Left forelimb (tissue), 1 donor: ENCODE measurements at regions not wholly inside any gene's neighbourhood (a gene's known extent, or its start where the extent isn't known, plus 50 kb on each side); places are given as distances from the start of the nearest gene placed in this dataset.
"Not testable (repeated sequence)": the region's sequence is repeated elsewhere in the genome, so short reads cannot be mapped to it uniquely, and the experiment has no call there.

Source experiments
- DNase-seq: peaks from one replicate; pipeline ENCODE4 v3.0.0-alpha.2; 2018; ENCODE audit warnings: low spot score

- no peak for DNase-seq
These were observed 579.8 kb upstream of the ST8SIA4 start for GRCh38 chr5:101482931-101483330.

GRCh38 chr5:101473483-101473882 is 570.4 kb upstream of the ST8SIA4 start:
- DNase-seq, result no peak

- DNase-seq, result no peak
These were observed 558.4 kb upstream of the ST8SIA4 start for GRCh38 chr5:101461455-101461854.

- DNase-seq, result no peak
These were observed 555.5 kb upstream of the ST8SIA4 start for GRCh38 chr5:101458587-101458986.

- no peak for DNase-seq
These were observed 552.8 kb upstream of the ST8SIA4 start for GRCh38 chr5:101455851-101456250.

- DNase-seq, result no peak
These were observed 552.0 kb upstream of the ST8SIA4 start for GRCh38 chr5:101455048-101455447.

GRCh38 chr5:101442281-101442680 is 539.2 kb upstream of the ST8SIA4 start:
- not testable (repeated sequence) for DNase-seq

GRCh38 chr5:101440173-101440572 is 537.1 kb upstream of the ST8SIA4 start:
- DNase-seq, result no peak

GRCh38 chr5:101437351-101437750 is 534.3 kb upstream of the ST8SIA4 start:
- DNase-seq, result no peak

GRCh38 chr5:101435768-101436167 is 532.7 kb upstream of the ST8SIA4 start:
- DNase-seq, result no peak

GRCh38 chr5:101431201-101431600 is 528.1 kb upstream of the ST8SIA4 start:
- DNase-seq, result no peak

- no peak for DNase-seq
These were observed 527.5 kb upstream of the ST8SIA4 start for GRCh38 chr5:101430551-101430950.

GRCh38 chr5:101429241-101429640 is 526.2 kb upstream of the ST8SIA4 start:
- DNase-seq, result no peak

GRCh38 chr5:101425339-101425859 is 522.3 kb upstream of the ST8SIA4 start:
- DNase-seq, result no peak

- no peak for DNase-seq
These were observed 521.6 kb upstream of the ST8SIA4 start for GRCh38 chr5:101424530-101425175.

GRCh38 chr5:101418713-101419118 is 515.6 kb upstream of the ST8SIA4 start:
- DNase-seq, result no peak

GRCh38 chr5:101404531-101404930 is 501.4 kb upstream of the ST8SIA4 start:
- no peak for DNase-seq

GRCh38 chr5:101393795-101394450 is 490.8 kb upstream of the ST8SIA4 start:
- no peak for DNase-seq

- no peak for DNase-seq
These were observed 487.2 kb upstream of the ST8SIA4 start for GRCh38 chr5:101390151-101390908.

GRCh38 chr5:101385276-101385675 is 482.2 kb upstream of the ST8SIA4 start:
- no peak for DNase-seq

- no peak for DNase-seq
These were observed 467.1 kb upstream of the ST8SIA4 start for GRCh38 chr5:101370181-101370580.

- no peak for DNase-seq
These were observed 461.4 kb upstream of the ST8SIA4 start for GRCh38 chr5:101364469-101364868.

GRCh38 chr5:101362067-101362466 is 459.0 kb upstream of the ST8SIA4 start:
- no peak for DNase-seq
